ENCODE measurements at regions not wholly inside any gene's neighbourhood (a gene's known extent, or its start where the extent isn't known, plus 50 kb on each side); places are given as distances from the start of the nearest gene placed in this dataset.

- TF ChIP-seq CTCF (IDR thresholded peaks at IDR 0.05; ENCODE audit: insufficient read depth, low read depth, low read length), result no peak
- no peak for TF ChIP-seq EZH2 (IDR thresholded peaks at IDR 0.05; ENCODE audit: insufficient read depth, low read length)
Observed at GRCh38 chr20:60486937-60487336, 528.7 kb downstream of the CDH26 start.

Measured in astrocyte (in vitro differentiated cells and primary cell).